Muscle layer of colon (tissue), 2 donors: ENCODE measurements at regions not wholly inside any gene's neighbourhood (a gene's known extent, or its start where the extent isn't known, plus 50 kb on each side); places are given as distances from the start of the nearest gene placed in this dataset.
"Not testable (repeated sequence)": the region's sequence is repeated elsewhere in the genome, so short reads cannot be mapped to it uniquely, and the experiment has no call there.

Experiments
- H3K27ac ChIP-seq: one replicate; pipeline ENCODE4 v1.7.0; 2013; ENCODE audit warnings: low read depth, mild to moderate bottlenecking, low read length, moderate library complexity
- H3K27me3 ChIP-seq, 2 donors: one replicate each; pipeline ENCODE4 v1.7.0; 2013; ENCODE audit warnings: low read length in 2 of 2, mild to moderate bottlenecking in 2 of 2; ENCODE audit not compliant: insufficient read depth in 2 of 2, control insufficient read depth in 1 of 2
- H3K36me3 ChIP-seq: one replicate; pipeline ENCODE4 v1.7.0; 2013; ENCODE audit warnings: mild to moderate bottlenecking, low read length; ENCODE audit not compliant: insufficient read depth
- H3K4me1 ChIP-seq: one replicate; pipeline ENCODE4 v1.7.0; 2013; ENCODE audit warnings: mild to moderate bottlenecking, low read length; ENCODE audit not compliant: insufficient read depth
- H3K4me3 ChIP-seq, 2 donors: one replicate each; pipeline ENCODE4 v1.7.0; 2013; ENCODE audit warnings: low read length in 2 of 2, low read depth in 1 of 2, mild to moderate bottlenecking in 1 of 2, moderate library complexity in 1 of 2
- H3K9ac ChIP-seq: one replicate; pipeline ENCODE4 v1.7.0; 2013; ENCODE audit warnings: low read length
- H3K9me3 ChIP-seq: one replicate; pipeline ENCODE4 v1.7.0; 2013; ENCODE audit warnings: mild to moderate bottlenecking, low read length
- donor health status: abdominal sarcoma.
- donor health status: Adenocarcinoma of cecum.

- Histone ChIP-seq H3K9me3 (no peaks in the 10 kb centered on the region), H3K4me3 (no peak overlapping the region), H3K27ac (no peak overlapping the region), H3K36me3 (no peaks in the 10 kb centered on the region), H3K9ac (no peak overlapping the region), H3K27me3 (no peaks in the 10 kb centered on the region), H3K4me1 (no peaks in the 10 kb centered on the region)
Observed at GRCh38 chr21:20822666-20823065, 175.5 kb upstream of the NCAM2 start.

- Histone ChIP-seq H3K27me3 (no peaks in the 10 kb centered on the region), H3K9ac (no peak overlapping the region), H3K9me3 (no peaks in the 10 kb centered on the region), H3K36me3 (no peaks in the 10 kb centered on the region), H3K4me1 (no peaks in the 10 kb centered on the region), H3K27ac (no peak overlapping the region), H3K4me3 (no peak overlapping the region)
Observed at GRCh38 chr21:20852866-20853265, 145.3 kb upstream of the NCAM2 start.

GRCh38 chr21:20856926-20857325 lies 141.3 kb upstream of the NCAM2 start:
- no peak overlapping the region for H3K4me3 ChIP-seq
- H3K36me3 ChIP-seq: no peaks in the 10 kb centered on the region
- H3K9ac ChIP-seq: no peak overlapping the region
- H3K27me3 ChIP-seq: no peaks in the 10 kb centered on the region
- H3K27ac ChIP-seq: no peak overlapping the region
- no peaks in the 10 kb centered on the region for H3K9me3 ChIP-seq
- no peaks in the 10 kb centered on the region for H3K4me1 ChIP-seq

GRCh38 chr21:20874202-20874601 lies 124.0 kb upstream of the NCAM2 start:
- no peaks in the 10 kb centered on the region for H3K27me3 ChIP-seq
- no peak overlapping the region for H3K9ac ChIP-seq
- H3K27ac ChIP-seq: no peak overlapping the region
- no peaks in the 10 kb centered on the region for H3K36me3 ChIP-seq
- no peaks in the 10 kb centered on the region for H3K4me1 ChIP-seq
- no peak overlapping the region for H3K4me3 ChIP-seq
- H3K9me3 ChIP-seq: no peaks in the 10 kb centered on the region

GRCh38 chr21:20875742-20876141 lies 122.5 kb upstream of the NCAM2 start:
- Histone ChIP-seq H3K9ac (no peak overlapping the region), H3K4me1 (no peaks in the 10 kb centered on the region), H3K36me3 (no peaks in the 10 kb centered on the region), H3K9me3 (no peaks in the 10 kb centered on the region), H3K4me3 (no peak overlapping the region), H3K27ac (no peak overlapping the region), H3K27me3 (no peaks in the 10 kb centered on the region)

- H3K27ac ChIP-seq: no peak overlapping the region
- no peaks in the 10 kb centered on the region for H3K36me3 ChIP-seq
- no peaks in the 10 kb centered on the region for H3K27me3 ChIP-seq
- no peak overlapping the region for H3K4me3 ChIP-seq
- no peaks in the 10 kb centered on the region for H3K9me3 ChIP-seq
- no peak overlapping the region for H3K9ac ChIP-seq
- H3K4me1 ChIP-seq: no peaks in the 10 kb centered on the region
Observed at GRCh38 chr21:20877976-20878375, 120.2 kb upstream of the NCAM2 start.

- Histone ChIP-seq H3K9ac (no peak overlapping the region), H3K27ac (no peak overlapping the region), H3K27me3 (no peaks in the 10 kb centered on the region), H3K9me3 (no peaks in the 10 kb centered on the region), H3K4me1 (no peaks in the 10 kb centered on the region), H3K4me3 (no peak overlapping the region), H3K36me3 (no peaks in the 10 kb centered on the region)
Observed at GRCh38 chr21:20882462-20883407, 115.5 kb upstream of the NCAM2 start.

GRCh38 chr21:20883408-20883800 lies 114.8 kb upstream of the NCAM2 start:
- Histone ChIP-seq H3K36me3 (no peaks in the 10 kb centered on the region), H3K4me1 (no peaks in the 10 kb centered on the region), H3K9ac (no peak overlapping the region), H3K4me3 (no peak overlapping the region), H3K9me3 (no peaks in the 10 kb centered on the region), H3K27me3 (no peaks in the 10 kb centered on the region), H3K27ac (no peak overlapping the region)

GRCh38 chr21:20902511-20902910 lies 95.7 kb upstream of the NCAM2 start:
- H3K9ac ChIP-seq: no peak overlapping the region
- no peak overlapping the region for H3K27ac ChIP-seq
- H3K27me3 ChIP-seq: no peaks in the 10 kb centered on the region
- H3K4me1 ChIP-seq: peaks cover 8% of the 10 kb centered on the region
- H3K36me3 ChIP-seq: no peaks in the 10 kb centered on the region
- H3K9me3 ChIP-seq: no peaks in the 10 kb centered on the region
- no peak overlapping the region for H3K4me3 ChIP-seq

- Histone ChIP-seq H3K4me3 (no peak overlapping the region), H3K27ac (no peak overlapping the region), H3K36me3 (no peaks in the 10 kb centered on the region), H3K4me1 (peaks cover 8% of the 10 kb centered on the region), H3K9ac (no peak overlapping the region), H3K27me3 (no peaks in the 10 kb centered on the region), H3K9me3 (no peaks in the 10 kb centered on the region)
Observed at GRCh38 chr21:20902998-20903397, 95.2 kb upstream of the NCAM2 start.

GRCh38 chr21:20927555-20927954 lies 70.7 kb upstream of the NCAM2 start:
- not testable (repeated sequence) for H3K4me3 ChIP-seq, H3K27me3 ChIP-seq, H3K27ac ChIP-seq, H3K9ac ChIP-seq, H3K36me3 ChIP-seq, H3K4me1 ChIP-seq, H3K9me3 ChIP-seq

- no peaks in the 10 kb centered on the region for H3K27me3 ChIP-seq
- H3K27ac ChIP-seq: no peak overlapping the region
- H3K9ac ChIP-seq: no peak overlapping the region
- no peaks in the 10 kb centered on the region for H3K36me3 ChIP-seq
- H3K9me3 ChIP-seq: no peaks in the 10 kb centered on the region
- no peak overlapping the region for H3K4me3 ChIP-seq
- peaks cover 10% of the 10 kb centered on the region for H3K4me1 ChIP-seq
Observed at GRCh38 chr21:20942523-20942922, 55.7 kb upstream of the NCAM2 start.
